ENCODE measurements at regions not wholly inside any gene's neighbourhood (a gene's known extent, or its start where the extent isn't known, plus 50 kb on each side); places are given as distances from the start of the nearest gene placed in this dataset.

- Histone ChIP-seq H3K4me3 (ENCODE audit: low read depth, low read length) (no peak overlapping the region), H3K4me1 (ENCODE audit: control insufficient read depth, insufficient read depth, low read length) (no peaks in the 10 kb centered on the region), H3K27ac (ENCODE audit: extremely low read depth, low read depth, low read length) (no peak overlapping the region), H3K36me3 (ENCODE audit: control insufficient read depth in 2 of 2, insufficient read depth in 1 of 2, low read length in 2 of 2) (no peaks in the 10 kb centered on the region), H3K9me3 (ENCODE audit: control insufficient read depth, insufficient read depth, low read depth, low read length) (no peaks in the 10 kb centered on the region)
- POLR2A ChIA-PET = no interaction called here
- no peak for TF ChIP-seq ZNF18 (tag by site-specific recombination; IDR thresholded peaks at IDR 0.05)
- no peak for TF ChIP-seq ELK4 (IDR thresholded peaks at IDR 0.05; ENCODE audit: borderline replicate concordance, low read depth, low read length)
- TF ChIP-seq GLI4 (tag by site-specific recombination; IDR thresholded peaks at IDR 0.05) = no peak
- no peak for TF ChIP-seq YY2 (tag by site-specific recombination; IDR thresholded peaks at IDR 0.05)
- no peak for TF ChIP-seq ZNF830 (tag by site-specific recombination; IDR thresholded peaks at IDR 0.05; ENCODE audit: low read depth)
- TF ChIP-seq ZNF274 (IDR thresholded peaks at IDR 0.05; ENCODE audit: low read length) = no peak
- TF ChIP-seq ZNF274 (tag by site-specific recombination; IDR thresholded peaks at IDR 0.05; ENCODE audit: borderline replicate concordance) = no peak
- no peak for TF ChIP-seq CTCF (tag by site-specific recombination; IDR thresholded peaks at IDR 0.05)
- TF ChIP-seq MYNN (tag by site-specific recombination; IDR thresholded peaks at IDR 0.05; ENCODE audit: borderline replicate concordance) = no peak
- TF ChIP-seq ZNF843 (tag by site-specific recombination; IDR thresholded peaks at IDR 0.05) = no peak
- no peak for TF ChIP-seq ZNF707 (tag by site-specific recombination; IDR thresholded peaks at IDR 0.05)
- TF ChIP-seq ZNF133 (tag by site-specific recombination; IDR thresholded peaks at IDR 0.05) = no peak
- TF ChIP-seq KLF1 (tag by site-specific recombination; IDR thresholded peaks at IDR 0.05) = no peak
- TF ChIP-seq ZFP69B (tag by site-specific recombination; IDR thresholded peaks at IDR 0.05) = no peak
- no peak for TF ChIP-seq ZNF350 (tag by site-specific recombination; IDR thresholded peaks at IDR 0.05)
- TF ChIP-seq ZNF391 (tag by site-specific recombination; IDR thresholded peaks at IDR 0.05; ENCODE audit: borderline replicate concordance, low read depth) = no peak
- no peak for TF ChIP-seq ZNF16 (tag by site-specific recombination; IDR thresholded peaks at IDR 0.05; ENCODE audit: low read depth)
- no peak for TF ChIP-seq ZNF248 (tag by site-specific recombination; IDR thresholded peaks at IDR 0.05)
- TF ChIP-seq ZNF426 (tag by site-specific recombination; IDR thresholded peaks at IDR 0.05) = no peak
- CTCF ChIA-PET = interaction anchor here (0.6 kb wide), 1 partner anchor 63 kb away, joined by 3 read pairs; no protein-coding TSS in a partner anchor
Observed at GRCh38 chr14:29458547-29458946, 469.1 kb downstream of the PRKD1 start.

GRCh38 chr14:29459531-29459930 lies 468.1 kb downstream of the PRKD1 start:
- Histone ChIP-seq H3K4me3 (ENCODE audit: low read depth, low read length) (no peak overlapping the region), H3K27ac (ENCODE audit: extremely low read depth, low read depth, low read length) (no peak overlapping the region), H3K9me3 (ENCODE audit: control insufficient read depth, insufficient read depth, low read depth, low read length) (no peaks in the 10 kb centered on the region), H3K36me3 (ENCODE audit: control insufficient read depth in 2 of 2, insufficient read depth in 1 of 2, low read length in 2 of 2) (no peaks in the 10 kb centered on the region), H3K4me1 (ENCODE audit: control insufficient read depth, insufficient read depth, low read length) (no peaks in the 10 kb centered on the region)
- no peak for TF ChIP-seq ZNF580 (tag by site-specific recombination; IDR thresholded peaks at IDR 0.05)
- CTCF ChIA-PET = interaction anchor here (0.6 kb wide), 1 partner anchor 668 kb away, joined by 3 read pairs; no protein-coding TSS in a partner anchor
- POLR2A ChIA-PET = no interaction called here
